Femur (tissue), 1 donor: ENCODE measurements at regions not wholly inside any gene's neighbourhood (a gene's known extent, or its start where the extent isn't known, plus 50 kb on each side); places are given as distances from the start of the nearest gene placed in this dataset.

Source experiments
- DNase-seq: peaks from one replicate; pipeline ENCODE4 v3.0.0-alpha.2; 2017

DNA sequence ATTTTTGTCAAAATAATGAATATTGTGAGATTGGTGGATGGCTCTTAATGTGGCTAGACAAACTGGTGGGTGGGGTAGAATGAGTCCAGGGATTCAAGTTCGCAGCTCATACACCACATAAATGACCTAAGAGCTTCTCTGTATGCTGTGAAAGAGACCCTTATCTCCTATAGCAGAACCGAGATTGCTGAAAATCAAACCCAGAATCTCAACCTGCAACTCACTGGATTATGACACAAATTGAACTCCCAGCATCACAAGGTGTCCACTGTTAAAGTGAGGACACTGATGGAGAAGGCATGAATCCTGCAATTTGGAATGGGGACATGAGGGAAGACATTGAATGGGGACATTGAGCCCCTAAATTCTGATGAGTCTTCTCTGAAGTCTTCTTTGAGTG lies 51.3 kb upstream of the CNKSR3 start:
- DNase-seq: no peak

DNA sequence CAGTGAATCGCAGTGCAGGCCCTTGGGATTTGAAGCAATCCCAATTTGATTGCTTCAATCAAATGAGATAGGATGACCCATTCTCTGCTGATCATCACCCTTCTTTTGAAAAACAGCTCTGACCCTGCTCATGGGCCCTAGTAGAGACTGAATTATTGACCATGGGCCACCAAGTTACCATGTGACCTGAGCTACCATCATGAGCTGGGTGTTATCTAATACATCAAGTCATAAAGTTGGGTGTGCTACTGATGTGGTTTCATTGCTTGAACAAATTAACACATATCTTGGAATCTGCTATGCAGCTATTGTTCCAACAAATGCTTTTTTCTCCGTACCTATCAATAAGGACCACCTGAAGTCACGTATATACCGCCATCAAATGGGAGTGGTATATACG lies 54.8 kb upstream of the CNKSR3 start:
- no peak for DNase-seq

DNA sequence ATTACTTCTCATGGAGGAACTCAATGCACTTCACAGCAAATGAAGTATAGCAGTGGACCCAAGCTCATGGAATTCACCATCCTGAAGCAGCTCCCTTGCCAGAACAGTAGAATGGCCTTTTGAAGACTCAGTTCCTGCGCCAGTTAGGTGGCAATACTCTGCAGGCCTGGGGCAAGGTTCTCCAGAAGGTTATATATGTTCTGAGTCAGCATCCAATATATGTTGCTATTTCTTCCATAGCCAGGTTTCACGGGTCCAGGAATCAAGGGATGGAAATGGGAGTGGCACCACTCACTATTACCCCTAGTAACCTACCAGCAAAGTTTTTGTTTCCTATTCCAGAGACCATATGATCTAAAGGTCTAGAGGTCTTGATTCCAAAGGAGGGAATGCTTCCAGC lies 56.4 kb upstream of the CNKSR3 start:
- no peak for DNase-seq

DNA sequence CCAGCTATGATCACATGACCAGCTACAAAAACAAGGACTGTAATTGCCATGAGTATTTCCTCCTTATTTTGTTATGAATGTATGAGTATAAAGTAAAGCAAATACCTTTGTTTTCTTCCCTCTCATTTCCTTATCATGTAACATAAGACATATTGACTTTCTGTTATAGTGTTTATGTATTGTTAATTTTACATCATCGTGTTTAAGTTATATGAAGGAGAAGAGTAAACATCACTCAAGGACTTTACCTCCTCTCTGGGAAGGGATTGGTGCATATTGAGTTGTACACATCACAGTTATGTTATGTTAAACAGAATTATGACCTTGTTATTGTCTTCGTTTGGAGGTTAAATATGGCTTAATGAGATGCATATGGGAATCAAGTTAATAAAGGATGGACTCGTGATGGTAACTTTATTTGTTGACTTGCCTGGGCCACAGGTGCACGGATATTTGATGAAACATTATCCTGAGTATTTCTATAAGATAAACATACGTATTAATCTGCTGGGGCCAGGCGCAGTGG lies 57.3 kb upstream of the CNKSR3 start:
- no peak for DNase-seq

DNA sequence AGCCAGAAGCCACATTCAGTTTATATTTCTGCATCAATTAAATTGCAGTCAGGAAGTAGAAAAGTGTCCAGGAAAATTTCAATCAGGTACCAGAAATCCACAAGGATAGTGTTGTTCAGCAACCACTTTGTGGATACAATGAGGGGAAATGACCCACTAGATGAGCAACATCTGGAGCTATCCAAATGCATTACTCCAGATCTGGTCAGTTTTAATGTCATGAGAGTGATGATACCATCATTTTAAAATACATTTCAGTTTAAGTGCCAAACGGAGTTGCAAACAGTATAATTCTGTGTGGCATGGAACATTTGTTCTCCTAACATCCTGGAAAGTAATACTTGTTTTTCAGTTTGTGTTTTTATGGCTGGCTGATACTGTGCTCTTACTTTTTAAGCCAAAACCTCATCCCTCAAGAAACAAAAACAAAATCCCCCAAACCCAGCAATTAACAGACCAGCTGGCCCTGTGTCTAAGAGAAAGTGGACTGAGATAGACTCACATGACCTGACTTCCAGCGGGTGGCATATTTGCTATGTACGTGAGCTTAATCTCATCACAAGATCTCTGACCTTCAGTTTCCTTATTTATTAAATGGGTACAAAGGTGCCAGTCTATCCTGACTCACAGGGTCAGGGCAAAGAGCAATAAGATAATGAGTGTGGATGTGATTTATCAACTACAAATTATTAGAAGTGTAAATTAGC lies 58.8 kb upstream of the CNKSR3 start:
- DNase-seq: no peak

DNA sequence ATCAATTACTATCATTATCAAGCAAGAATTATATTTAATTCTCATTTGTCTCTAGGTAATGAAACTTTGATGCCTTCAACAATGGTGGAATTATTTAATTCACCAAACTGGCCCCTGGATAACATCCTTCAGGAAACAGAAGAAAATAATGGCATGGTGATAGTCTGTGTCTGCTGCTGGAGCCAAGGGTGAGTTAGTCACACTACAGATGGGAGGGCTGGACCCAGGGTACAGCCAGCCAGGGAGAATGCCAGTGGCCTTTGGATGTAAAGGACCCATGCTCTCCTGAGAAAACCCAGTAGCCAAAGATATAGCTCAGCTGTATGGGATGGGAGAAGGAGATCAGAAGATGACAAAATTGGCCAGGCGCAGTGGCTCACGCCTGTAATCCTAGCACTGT lies 60.0 kb upstream of the CNKSR3 start:
- no peak for DNase-seq

DNA sequence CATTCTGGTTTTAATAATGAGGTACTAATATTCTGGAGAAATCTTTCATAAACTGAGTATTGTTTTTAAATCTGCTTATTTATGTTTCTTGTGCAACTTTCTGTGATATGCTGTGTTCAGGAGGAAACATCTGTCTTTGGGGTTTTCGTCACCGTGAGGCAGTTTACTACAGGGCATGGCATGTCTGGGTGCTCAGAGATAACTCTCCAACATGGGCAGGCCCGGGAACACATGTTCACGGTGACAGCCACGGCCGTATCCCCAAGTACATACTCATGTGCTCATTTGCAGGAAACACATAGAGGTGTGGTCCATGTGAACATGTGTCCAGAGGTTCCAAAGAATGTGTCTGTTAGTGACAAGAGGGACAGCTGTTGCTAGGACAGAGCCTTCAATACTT lies 62.1 kb upstream of the CNKSR3 start:
- DNase-seq: no peak

DNA sequence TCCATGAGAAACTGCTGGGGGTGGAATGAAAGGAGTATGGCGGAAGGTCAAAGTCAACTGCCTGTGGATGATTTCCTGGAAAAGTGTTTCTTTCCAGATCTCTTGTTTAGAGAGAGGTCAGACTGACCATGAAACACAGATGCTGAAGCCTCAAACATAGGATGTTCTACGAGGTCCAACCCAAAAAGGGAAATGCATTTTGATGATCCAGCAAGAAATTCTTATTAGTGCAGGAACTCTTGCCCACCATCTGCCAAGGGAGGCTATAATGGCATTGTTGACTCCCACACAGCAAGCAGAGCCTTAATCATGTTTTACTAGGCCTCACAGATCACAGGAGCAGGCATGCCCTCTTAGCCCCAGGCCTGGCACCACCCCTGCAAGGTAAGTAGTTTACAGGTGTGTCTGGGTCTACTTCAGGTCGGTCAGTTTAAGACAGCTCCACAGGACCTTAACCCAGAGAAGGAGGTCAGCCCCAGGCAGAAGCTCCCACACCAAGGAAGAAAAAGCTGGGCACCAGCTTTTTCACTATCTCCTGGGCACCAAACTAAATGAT lies 67.6 kb upstream of the CNKSR3 start:
- no peak for DNase-seq

DNA sequence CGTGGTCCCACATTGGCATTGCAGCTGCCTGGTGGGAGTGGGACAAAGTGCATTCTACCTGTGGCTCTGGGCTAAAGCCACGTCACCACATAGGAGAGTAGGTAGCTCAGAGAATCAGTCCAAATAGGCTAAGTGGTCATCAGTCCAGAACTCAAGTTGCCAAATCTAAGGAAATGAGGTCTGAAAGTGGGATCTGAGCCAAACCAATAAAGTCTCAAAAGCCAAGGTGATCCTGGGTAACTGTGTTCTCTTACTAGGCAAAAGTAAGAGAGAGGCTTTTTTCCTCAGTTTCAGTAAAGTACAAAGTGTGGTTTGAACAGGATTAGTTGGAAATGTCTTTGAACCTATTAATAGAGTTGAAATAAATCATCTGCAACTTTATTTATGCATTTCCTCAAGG lies 68.6 kb upstream of the CNKSR3 start:
- DNase-seq: no peak

DNA sequence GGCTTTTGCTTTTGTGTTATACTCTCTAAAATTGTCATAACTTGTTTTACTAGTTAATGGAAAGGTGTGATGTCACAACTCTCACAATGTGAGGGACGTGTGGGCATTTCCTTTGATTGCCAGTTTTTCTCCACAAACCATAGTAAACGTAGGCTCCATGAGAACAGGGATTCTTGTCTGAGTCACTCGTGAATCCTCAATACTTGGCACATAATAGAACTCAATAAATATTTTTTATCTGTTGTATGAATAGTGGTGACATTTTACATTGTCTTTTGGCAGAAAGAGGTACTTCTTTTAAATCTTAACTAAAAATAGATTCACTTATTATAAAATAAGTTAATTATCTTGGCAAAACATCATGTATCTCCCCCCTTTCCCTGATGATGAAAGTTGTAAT lies 69.0 kb upstream of the CNKSR3 start:
- no peak for DNase-seq

DNA sequence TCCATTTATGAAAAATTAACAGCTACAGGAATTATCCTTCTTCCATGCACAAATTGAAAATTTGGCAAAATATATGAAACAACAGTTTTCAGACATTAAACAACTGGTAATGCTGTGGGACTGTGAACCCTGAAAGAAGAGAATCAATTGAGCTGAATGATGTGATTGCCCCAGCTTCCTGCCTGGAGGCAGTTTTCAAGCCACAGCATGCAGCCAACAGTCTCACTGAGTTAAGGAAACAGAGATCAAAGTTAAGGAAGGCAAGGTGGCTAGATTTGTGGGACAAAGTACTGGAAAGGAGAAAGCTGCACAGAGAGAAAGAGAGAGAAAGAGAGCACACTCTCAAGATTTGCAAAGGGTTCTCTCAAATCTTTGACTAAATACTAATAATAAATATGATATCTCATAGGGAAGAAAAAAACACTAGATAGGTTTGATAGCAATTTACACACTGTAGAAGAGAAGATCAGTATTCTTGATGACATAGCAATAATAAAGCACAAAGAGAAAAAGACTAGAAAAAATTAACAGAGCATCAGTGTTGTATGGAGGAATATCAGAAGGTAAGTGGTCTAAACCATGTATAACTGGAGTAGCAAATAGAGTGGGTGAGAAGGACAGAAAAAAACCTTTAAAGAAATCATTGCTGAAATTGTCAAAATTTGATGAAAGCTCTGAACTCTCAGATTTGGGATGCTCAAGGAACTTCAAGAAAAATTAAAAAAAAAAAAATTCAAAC lies 70.1 kb upstream of the CNKSR3 start:
- DNase-seq: no peak

DNA sequence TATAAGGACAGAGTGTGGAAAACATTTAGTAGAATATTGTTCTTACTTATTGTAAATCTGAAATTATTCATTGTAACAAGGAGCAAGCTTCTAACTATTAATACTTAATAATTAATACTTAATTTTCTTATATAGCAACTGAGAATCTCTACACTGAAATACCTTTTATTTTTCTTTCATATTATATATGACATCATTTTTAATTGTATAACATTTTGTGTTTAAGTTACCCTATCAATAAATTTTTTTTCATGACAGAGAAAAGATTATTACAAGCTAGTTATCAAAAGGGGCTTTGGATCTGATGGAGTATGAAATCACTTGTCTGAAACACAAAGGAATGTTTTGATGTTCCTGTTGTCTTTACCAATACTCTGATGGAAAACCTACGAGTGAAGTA lies 72.2 kb upstream of the CNKSR3 start:
- DNase-seq: no peak

DNA sequence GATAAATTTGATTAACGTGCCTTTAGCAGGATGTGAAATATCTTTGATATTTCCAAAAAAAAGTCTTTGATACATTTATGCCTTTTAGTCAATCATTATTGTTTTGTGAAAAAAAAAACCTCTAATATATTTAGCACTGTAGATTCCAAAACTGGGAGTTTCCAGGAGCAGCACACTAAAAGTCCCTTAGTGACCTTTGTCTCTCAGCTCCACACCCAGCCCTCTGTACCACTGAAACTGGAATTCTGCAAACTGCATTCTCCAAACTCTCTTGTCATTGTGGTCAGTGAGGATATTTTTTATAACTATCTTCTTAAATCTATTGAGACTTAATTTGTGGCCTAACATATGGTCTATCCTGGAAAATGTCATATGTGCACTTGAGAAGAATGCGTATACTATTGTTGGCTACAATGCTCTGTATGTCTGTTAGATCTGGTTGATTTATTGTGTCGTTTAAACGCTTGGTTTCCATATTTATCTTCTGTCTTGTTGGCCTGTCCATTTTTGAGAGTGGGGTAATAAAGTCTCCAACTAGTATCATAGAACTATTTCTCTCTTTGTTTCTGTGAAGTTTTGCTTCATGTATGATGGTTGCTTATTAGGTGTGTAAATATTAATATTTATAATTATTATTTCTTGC lies 73.2 kb upstream of the CNKSR3 start:
- DNase-seq: no peak

DNA sequence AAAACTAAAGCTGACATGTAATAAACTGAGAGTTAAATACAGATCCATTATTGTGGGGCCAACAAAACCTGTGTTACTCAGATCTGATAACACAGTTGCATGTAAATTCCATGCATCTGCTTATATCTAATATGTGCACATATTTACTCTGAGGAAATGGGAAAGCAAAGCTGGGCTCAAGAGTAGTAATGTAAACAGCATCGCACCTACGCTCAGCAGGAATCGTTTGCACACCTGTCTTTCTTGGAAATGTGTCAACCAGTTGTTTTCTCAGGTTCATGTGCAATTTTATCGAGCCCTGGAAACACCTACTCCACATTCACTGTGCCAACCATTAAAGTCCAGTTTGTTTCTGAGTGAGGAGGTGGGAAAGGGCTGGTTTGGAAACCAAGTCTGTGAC lies 80.3 kb upstream of the CNKSR3 start:
- DNase-seq: no peak

DNA sequence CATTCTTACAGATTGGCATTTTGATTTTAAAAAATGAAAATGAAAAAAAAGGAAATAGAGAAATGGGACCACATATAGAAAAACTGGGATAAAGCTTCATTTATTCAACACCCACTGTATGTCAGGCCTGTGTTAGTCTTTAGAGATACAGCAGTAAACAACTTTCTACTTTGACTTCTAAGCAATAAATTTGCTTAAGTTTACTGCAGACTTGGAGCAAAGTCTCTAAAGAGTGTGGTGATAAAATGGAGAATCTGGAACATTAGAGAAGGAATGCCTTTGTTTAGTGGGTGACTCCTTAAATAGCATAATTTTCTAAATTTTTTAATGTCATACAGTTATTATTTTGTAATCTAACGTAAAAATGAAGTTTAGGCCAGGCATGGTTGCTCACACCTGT lies 80.7 kb upstream of the CNKSR3 start:
- DNase-seq: no peak

DNA sequence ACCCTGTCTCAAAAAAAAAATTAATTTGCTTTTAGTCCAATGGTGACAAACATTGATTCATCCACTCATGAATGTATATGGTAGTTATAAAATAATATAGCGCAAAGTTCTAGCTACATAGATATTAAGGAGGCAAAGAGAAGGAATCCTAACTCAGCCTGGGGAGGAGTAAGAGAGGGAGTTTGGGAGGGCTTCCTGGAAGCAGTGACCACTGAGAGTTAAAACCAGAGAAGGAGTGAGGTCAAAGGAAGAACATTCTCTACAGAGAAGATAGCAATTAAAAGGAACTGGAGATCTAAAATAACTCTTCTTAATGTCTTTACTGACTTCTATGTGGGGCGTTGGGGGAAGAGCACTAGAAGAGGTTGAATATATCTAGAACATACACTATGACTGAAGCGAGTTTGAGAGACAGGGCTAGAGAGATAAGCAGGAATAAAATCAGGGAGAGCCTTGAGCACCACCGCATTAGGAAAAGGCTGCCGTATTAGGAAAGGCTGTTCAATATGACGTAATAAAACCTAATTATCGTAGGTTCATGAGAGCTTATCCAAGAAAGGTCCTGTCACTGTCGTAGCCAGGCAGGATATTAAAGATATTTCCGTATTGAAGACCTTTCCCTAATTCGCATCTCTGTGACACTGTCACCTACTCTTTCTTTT lies 81.8 kb upstream of the CNKSR3 start:
- DNase-seq: no peak

DNA sequence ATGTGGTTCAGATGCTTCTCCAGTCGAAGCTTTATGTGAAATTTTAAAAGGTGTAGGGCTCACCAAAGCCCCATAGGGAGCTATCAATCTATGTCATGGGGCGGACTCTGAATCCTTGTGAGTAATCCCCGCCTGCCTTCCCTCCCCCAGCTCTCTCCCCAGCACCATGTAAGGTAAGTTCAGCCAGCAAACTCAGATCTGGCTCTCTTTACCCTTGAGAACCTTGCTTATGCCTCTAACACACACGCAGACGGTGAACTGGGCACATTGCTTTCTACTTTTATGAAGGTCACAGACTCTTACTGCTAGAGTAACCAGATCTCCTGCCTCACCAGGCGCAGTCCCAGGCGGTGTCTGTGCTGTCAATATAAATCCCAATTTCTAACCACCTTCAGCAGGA lies 82.6 kb upstream of the CNKSR3 start:
- DNase-seq: no peak

DNA sequence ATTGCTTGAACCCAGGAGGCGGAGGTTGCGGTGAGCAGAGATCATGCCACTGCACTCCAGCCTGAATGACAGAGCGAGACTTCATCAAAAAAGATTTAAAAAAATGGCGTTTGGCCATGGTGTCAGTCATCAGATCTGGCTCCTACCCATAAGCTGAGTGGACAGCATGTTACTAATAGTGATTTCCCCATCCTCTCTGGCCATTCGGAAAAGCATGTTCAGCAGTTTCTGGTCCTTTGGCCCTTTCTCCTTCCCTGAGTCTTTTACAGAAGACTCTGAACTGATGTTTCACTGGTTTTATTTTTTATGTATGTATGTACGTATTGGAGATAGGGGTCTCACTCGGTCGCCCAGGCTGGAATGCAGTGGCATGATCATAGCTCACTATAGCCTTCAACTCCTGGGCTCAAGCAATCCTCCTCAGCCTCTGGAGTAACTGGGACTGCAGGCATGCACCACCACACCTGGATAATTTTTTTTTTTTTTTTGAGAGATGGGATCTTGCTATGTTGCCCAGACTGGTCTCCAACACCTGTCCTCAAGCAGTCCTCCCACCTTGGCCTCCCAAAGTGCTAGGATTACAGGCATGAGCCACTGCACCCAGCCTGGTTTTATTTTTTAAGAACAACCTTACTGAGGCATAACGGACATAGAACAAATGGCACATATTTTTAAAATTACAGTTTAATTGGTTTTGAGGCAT lies 84.2 kb upstream of the CNKSR3 start:
- no peak for DNase-seq

DNA sequence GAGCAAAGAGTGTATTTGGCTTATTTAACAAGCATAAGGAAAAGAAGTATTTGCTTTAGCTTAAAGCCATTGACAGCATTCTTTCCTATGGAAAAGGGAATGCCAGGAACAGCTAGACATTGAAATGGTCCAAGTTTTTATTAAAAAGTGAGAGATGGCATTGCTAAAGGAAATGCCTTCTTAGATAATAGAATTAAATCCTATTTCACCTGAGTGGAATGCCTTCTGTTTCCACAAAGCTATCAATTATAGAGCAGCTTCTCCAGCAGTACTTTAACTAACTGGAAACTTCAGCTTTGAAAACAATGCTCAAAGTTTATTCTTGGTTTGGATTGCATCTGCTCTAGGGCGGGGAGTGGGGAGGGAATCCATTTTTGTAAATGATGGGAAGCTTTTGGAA lies 85.1 kb upstream of the CNKSR3 start:
- DNase-seq: no peak

DNA sequence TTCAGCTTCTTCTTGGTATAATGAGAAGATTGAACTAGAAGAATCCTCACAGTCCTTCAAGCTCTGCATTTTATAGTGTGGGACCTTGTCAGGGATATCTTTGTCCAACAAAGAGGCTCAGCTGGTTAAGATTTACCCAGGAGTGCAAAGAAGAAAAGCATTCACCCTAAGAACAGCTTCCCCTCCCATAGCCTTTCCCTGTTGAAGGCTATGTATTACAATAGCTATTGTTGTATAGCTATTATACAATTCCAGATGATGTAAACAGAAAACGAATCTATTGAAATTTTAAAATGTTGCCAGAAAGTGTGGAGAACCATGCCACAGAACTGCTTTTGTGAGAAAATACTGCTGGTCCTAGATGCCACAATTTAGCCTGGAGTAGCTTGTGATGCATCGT lies 85.5 kb upstream of the CNKSR3 start:
- no peak for DNase-seq

DNA sequence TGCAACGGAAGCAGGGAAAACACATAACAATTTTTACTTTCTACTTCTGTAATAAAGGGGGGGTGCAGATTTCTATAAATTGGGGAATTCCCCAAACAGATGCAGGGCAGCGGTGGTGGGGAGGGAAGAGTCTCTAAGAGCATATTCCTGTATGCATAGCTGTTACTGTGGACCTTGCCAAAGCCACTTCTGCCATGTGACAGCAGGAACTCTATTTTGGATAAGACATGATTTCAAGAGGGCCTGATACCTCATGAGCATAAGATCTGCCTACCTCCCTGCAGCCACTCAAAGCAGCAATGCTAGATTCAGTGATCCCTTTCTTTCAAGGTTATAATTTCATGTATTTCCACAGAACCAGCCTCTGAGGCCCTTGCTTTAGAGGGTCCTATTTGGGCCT lies 86.2 kb upstream of the CNKSR3 start:
- DNase-seq: no peak

DNA sequence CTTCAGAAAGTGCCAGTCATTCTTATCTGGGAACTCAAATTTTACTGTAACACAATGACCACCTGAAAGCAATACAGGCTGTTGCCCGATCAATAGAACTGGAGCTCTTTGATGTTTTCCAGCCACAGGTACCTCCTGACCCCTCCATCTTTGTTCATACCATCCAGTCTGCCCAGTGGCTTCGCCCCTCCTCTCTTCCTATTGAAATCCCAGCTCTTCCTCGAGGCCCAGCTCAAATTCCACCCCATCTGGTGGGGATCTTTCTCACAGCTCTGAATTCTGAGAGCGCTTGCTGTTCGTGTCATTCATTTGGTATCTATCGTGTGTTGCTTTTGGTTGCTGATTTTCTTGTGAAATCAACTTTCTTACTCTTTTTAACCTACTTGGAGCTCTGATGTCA lies 87.9 kb upstream of the CNKSR3 start:
- no peak for DNase-seq

DNA sequence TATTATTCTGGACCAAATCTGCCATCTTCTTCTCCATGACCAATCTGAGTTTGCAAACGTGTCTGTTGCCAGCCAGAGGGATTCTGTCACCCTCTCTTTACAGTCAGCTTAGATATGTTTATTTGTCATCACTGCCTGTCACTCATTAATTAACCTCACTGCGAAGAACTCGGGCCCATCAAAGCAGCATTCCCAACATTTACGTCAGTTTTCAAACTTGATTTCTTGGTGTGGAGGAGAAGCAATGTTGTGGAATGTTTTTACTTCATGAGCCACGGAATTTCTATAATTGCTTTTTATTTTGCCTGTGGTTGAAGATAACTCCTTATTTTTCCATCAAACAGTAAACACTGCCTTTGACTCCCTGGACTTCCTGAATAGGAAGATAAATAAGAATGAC lies 91.8 kb upstream of the CNKSR3 start:
- DNase-seq: no peak
